Stomach (tissue), 8 donors: ENCODE measurements at regions not wholly inside any gene's neighbourhood (a gene's known extent, or its start where the extent isn't known, plus 50 kb on each side); places are given as distances from the start of the nearest gene placed in this dataset.
"Not testable (repeated sequence)": the region's sequence is repeated elsewhere in the genome, so short reads cannot be mapped to it uniquely, and the experiment has no call there.

Experiments used
- DNase-seq, 2 donors: peaks; one replicate each; pipeline versions ENCODE4 v3.0.0 to v3.0.0-alpha.2; 2013 to 2019
- H3K27ac ChIP-seq, 5 donors: fragments of 200-600 bp in 4 of 5; sonication (generic) in 4 of 5; one replicate each; pipeline ENCODE4 v1.5.1; 2013 to 2019; ENCODE audit warnings: mild to moderate bottlenecking in 1 of 5, moderate library complexity in 1 of 5
- H3K27me3 ChIP-seq, 3 donors: fragments of 200-600 bp; sonication (generic); one replicate each; pipeline ENCODE4 v1.5.1; 2017 to 2019; ENCODE audit warnings: mixed run types in 1 of 3
- H3K36me3 ChIP-seq, 4 donors: fragments of 200-600 bp; sonication (generic); 1 replicate in 3 of 4; 2 replicates in 1 of 4; pipeline ENCODE4 v1.5.1; 2016 to 2019
- H3K4me1 ChIP-seq, 4 donors: fragments of 200-600 bp; sonication (generic); one replicate each; pipeline ENCODE4 v1.5.1; 2016 to 2019
- H3K4me3 ChIP-seq, 4 donors: fragments of 200-600 bp; sonication (generic) in 3 of 4; one replicate each; pipeline ENCODE4 v1.5.1; 2016 to 2019; ENCODE audit warnings: mild to moderate bottlenecking in 1 of 4
- H3K9me3 ChIP-seq, 4 donors: fragments of 200-600 bp; sonication (generic); one replicate each; pipeline ENCODE4 v1.5.1; 2016 to 2019
- CTCF ChIP-seq, 7 experiments: fragments of 450-650 bp in 4 of 7; fragments of 200-600 bp in 3 of 7; sonication (generic) in 3 of 7; IDR thresholded peaks; one replicate each; pipeline ENCODE4 v1.5.1; 2016 to 2019; ENCODE audit warnings: antibody characterized with exemption in 7 of 7, control low read depth in 2 of 7, mild to moderate bottlenecking in 1 of 7
- EP300 ChIP-seq: sonication (generic); formaldehyde crosslinking; IDR thresholded peaks from one replicate; pipeline ENCODE4 v1.6.1; 2017; ENCODE audit warnings: antibody characterized with exemption
- POLR2A ChIP-seq, 4 donors: fragments of 450-650 bp; IDR thresholded peaks; one replicate each; pipeline ENCODE4 v1.6.1; 2016; ENCODE audit warnings: antibody characterized with exemption in 4 of 4, control low read depth in 2 of 4, mild to moderate bottlenecking in 1 of 4, moderate library complexity in 1 of 4
- POLR2AphosphoS5 ChIP-seq, 3 donors: sonication (generic); formaldehyde crosslinking; IDR thresholded peaks; one replicate each; pipeline ENCODE4 v1.6.1; 2016; ENCODE audit warnings: antibody characterized with exemption in 3 of 3
- WGBS, 5 donors: extraction: QIAGEN DNeasy Blood & Tissue Kit in 3 of 5; methylation state at CpG; one replicate each; pipeline versions ENCODE4 v1.1.5 to v1.1.7; 2013 to 2018; 5-methylcytosine and 5-hydroxymethylcytosine counted together
- intact Hi-C: fragments of 100-400 bp; cut with DNase I; formaldehyde crosslinking; loops from one replicate; pipeline ENCODE4 v1.15.1; 2023; ENCODE audit warnings: low total_unique reads
- donor health status: healthy with polysubstance abuse.
- donor health status: Bipolar disorder and iron deficiency.
- donor health status: healthy.

- no peaks in the 10 kb centered on the region for H3K36me3 ChIP-seq
- H3K4me3 ChIP-seq, result no peak overlapping the region
- no peak overlapping the region for H3K27ac ChIP-seq
- no peaks in the 10 kb centered on the region for H3K9me3 ChIP-seq
- TF ChIP-seq POLR2AphosphoS5 (IDR thresholded peaks at IDR 0.05) (no peak), POLR2A (IDR thresholded peaks at IDR 0.05) (no peak), EP300 (no peak), CTCF (IDR thresholded peaks at IDR 0.05) (no peak)
- H3K27me3 ChIP-seq, result peaks cover 0 to 36% (median 9%) of the 10 kb centered on the region in 3 donors
- DNase-seq, result no peak
- intact Hi-C loops, result no loop called here
- 77 to 92% (median 88%) methylated on average over 7 of the region's 7 CpGs for WGBS, 5 donors
- H3K4me1 ChIP-seq, result no peaks in the 10 kb centered on the region
Observed at GRCh38 chr1:30213936-30214335, 509.4 kb downstream of the MATN1 start.

- H3K36me3 ChIP-seq, H3K4me1 ChIP-seq, H3K9me3 ChIP-seq, H3K4me3 ChIP-seq, H3K27ac ChIP-seq, intact Hi-C loops, DNase-seq: not testable (repeated sequence)
- WGBS, 5 donors, result 42 to 83% (median 75%) methylated on average over 1 of the region's 1 CpG
- H3K27me3 ChIP-seq, result peaks cover 0 to 11% (median 0%) of the 10 kb centered on the region in 3 donors
Observed at GRCh38 chr1:30207962-30208361, 515.4 kb downstream of the MATN1 start.

GRCh38 chr1:30206631-30207030 lies 516.8 kb downstream of the MATN1 start:
- intact Hi-C loops, H3K36me3 ChIP-seq, H3K4me1 ChIP-seq, H3K27ac ChIP-seq, DNase-seq, H3K4me3 ChIP-seq, H3K9me3 ChIP-seq: not testable (repeated sequence)
- H3K27me3 ChIP-seq, result peaks cover 0 to 11% (median 0%) of the 10 kb centered on the region in 3 donors
- 79 to 90% (median 87%) methylated on average over 5 of the region's 5 CpGs for WGBS, 5 donors

GRCh38 chr1:30204916-30205315 lies 518.5 kb downstream of the MATN1 start:
- 53 to 67% (median 64%) methylated on average over 5 of the region's 5 CpGs for WGBS, 5 donors
- DNase-seq, H3K4me1 ChIP-seq, H3K27ac ChIP-seq, H3K36me3 ChIP-seq, H3K4me3 ChIP-seq, H3K27me3 ChIP-seq, H3K9me3 ChIP-seq, intact Hi-C loops: not testable (repeated sequence)

GRCh38 chr1:30201015-30201414 lies 522.4 kb downstream of the MATN1 start:
- no peak overlapping the region for H3K4me3 ChIP-seq
- intact Hi-C loops, result no loop called here
- H3K9me3 ChIP-seq, result no peaks in the 10 kb centered on the region
- peaks cover 0 to 22% (median 0%) of the 10 kb centered on the region in 3 donors for H3K27me3 ChIP-seq
- H3K4me1 ChIP-seq, result peaks cover 0 to 17% (median 3%) of the 10 kb centered on the region in 4 donors
- TF ChIP-seq POLR2AphosphoS5 (IDR thresholded peaks at IDR 0.05) (no peak), CTCF (IDR thresholded peaks at IDR 0.05) (no peak), POLR2A (IDR thresholded peaks at IDR 0.05) (no peak), EP300 (no peak)
- DNase-seq, result no peak
- H3K36me3 ChIP-seq, result no peaks in the 10 kb centered on the region
- no peak overlapping the region for H3K27ac ChIP-seq
- 28 to 54% (median 45%) methylated on average over 1 of the region's 1 CpG for WGBS, 5 donors

GRCh38 chr1:30200161-30200560 lies 523.2 kb downstream of the MATN1 start:
- Histone ChIP-seq H3K27ac (no peak overlapping the region), H3K4me1 (peaks cover 0 to 17% (median 3%) of the 10 kb centered on the region in 4 donors), H3K9me3 (no peaks in the 10 kb centered on the region), H3K36me3 (no peaks in the 10 kb centered on the region), H3K27me3 (peaks cover 0 to 22% (median 0%) of the 10 kb centered on the region in 3 donors), H3K4me3 (no peak overlapping the region)
- TF ChIP-seq CTCF (IDR thresholded peaks at IDR 0.05) (no peak), POLR2AphosphoS5 (IDR thresholded peaks at IDR 0.05) (no peak), EP300 (no peak), POLR2A (IDR thresholded peaks at IDR 0.05) (no peak)
- 88 to 93% (median 89%) methylated on average over 1 of the region's 1 CpG; no CpG with 5 or more reads in 1 of the 5 donors for WGBS, 5 donors
- DNase-seq, result no peak
- intact Hi-C loops, result no loop called here
